BJ (cell line): ENCODE measurements at regions not wholly inside any gene's neighbourhood (a gene's known extent, or its start where the extent isn't known, plus 50 kb on each side); places are given as distances from the start of the nearest gene placed in this dataset.

ENCODE experiments used
- CTCF ChIA-PET: fragments of 350-600 bp; formaldehyde crosslinking; extraction: SDS; loops from one replicate; lab custom pipeline; 2021; ENCODE audit warnings: antibody characterized with exemption, inconsistent platforms; lab: Yijun Ruan, JAX
- POLR2A ChIA-PET: fragments of 300-600 bp; sonication (Branson Sonifier 250); formaldehyde crosslinking; extraction: SDS; loops from one replicate; lab custom pipeline; 2021; ENCODE audit warnings: antibody characterized with exemption; lab: Charles Lee
- DNase-seq: peaks from one replicate; pipeline ENCODE4 v3.0.0-alpha.2; 2011; ENCODE audit warnings: low read depth
- H3K27me3 ChIP-seq: 2 replicates; pipeline ENCODE4 v1.6.0; 2011; ENCODE audit warnings: low read length; ENCODE audit not compliant: control insufficient read depth, insufficient read depth
- H3K36me3 ChIP-seq: 2 replicates; pipeline ENCODE4 v1.5.1; 2011; ENCODE audit warnings: low read length; ENCODE audit not compliant: control insufficient read depth, insufficient read depth
- H3K4me3 ChIP-seq: 2 replicates; pipeline ENCODE4 v1.5.1; 2011; ENCODE audit warnings: low read depth, mild to moderate bottlenecking, control low read depth, low read length
- TF ChIP-seq, protein P1 (sequence below): IDR thresholded peaks from 2 replicates; pipeline ENCODE4 v1.5.1; 2011; ENCODE audit warnings: low read depth, mild to moderate bottlenecking, control low read depth, inconsistent platforms, low read length, moderate library complexity; ENCODE audit not compliant: insufficient read depth

DNA sequence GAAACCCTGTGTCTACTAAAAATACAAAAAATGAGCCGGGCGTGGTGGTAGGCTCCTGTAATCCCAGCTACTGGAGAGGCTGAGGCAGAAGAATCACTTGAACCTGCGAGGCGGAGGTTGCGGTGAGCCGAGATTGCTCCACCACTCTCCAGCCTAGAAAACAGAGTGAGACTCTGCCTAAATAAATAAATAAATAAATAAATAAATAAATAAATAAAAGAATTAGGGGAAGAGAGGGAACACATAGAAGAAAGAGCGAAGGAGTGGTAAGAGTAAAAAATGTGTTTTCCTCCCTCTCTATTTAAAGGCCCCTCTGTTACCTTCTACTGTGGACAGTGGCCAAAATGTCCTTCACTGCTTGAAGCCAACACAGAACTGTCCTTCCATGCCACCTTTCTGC lies 103.9 kb upstream of the SOX21 start:
- Histone ChIP-seq H3K4me3 (no peak overlapping the region), H3K27me3 (no peaks in the 10 kb centered on the region), H3K36me3 (no peaks in the 10 kb centered on the region)
- ChIA-PET CTCF (no interaction called here), POLR2A (no interaction called here)
- TF ChIP-seq, protein P1, sequence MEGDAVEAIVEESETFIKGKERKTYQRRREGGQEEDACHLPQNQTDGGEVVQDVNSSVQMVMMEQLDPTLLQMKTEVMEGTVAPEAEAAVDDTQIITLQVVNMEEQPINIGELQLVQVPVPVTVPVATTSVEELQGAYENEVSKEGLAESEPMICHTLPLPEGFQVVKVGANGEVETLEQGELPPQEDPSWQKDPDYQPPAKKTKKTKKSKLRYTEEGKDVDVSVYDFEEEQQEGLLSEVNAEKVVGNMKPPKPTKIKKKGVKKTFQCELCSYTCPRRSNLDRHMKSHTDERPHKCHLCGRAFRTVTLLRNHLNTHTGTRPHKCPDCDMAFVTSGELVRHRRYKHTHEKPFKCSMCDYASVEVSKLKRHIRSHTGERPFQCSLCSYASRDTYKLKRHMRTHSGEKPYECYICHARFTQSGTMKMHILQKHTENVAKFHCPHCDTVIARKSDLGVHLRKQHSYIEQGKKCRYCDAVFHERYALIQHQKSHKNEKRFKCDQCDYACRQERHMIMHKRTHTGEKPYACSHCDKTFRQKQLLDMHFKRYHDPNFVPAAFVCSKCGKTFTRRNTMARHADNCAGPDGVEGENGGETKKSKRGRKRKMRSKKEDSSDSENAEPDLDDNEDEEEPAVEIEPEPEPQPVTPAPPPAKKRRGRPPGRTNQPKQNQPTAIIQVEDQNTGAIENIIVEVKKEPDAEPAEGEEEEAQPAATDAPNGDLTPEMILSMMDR, result no peak
- DNase-seq, result no peak

- H3K36me3 ChIP-seq, result no peaks in the 10 kb centered on the region
- POLR2A ChIA-PET, result no interaction called here
- no peaks in the 10 kb centered on the region for H3K27me3 ChIP-seq
- TF ChIP-seq, protein P1, result no peak
- H3K4me3 ChIP-seq, result no peak overlapping the region
- no peak for DNase-seq
- CTCF ChIA-PET, result no interaction called here
Measured at GRCh38 chr13:94813920-94814475, 101.7 kb upstream of the SOX21 start.

DNA sequence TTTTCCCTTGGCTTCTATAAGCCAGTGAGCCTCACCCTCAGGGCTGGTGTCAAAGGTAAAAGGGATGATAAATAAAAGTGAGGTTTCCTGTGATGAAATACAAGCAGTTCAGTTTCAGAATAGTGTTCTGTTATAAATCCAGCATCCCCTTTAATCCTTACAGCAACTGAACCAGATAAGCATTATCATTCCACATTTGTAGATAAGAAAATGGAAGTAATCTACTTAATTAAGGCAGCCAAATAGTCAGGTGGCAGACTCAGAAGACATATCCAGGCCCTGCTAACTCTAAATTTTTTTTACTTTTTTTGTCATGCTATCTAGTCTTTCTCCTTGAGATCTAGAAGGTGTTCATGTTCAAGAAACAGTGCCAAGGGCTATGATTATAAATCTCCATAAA lies 99.4 kb upstream of the SOX21 start:
- DNase-seq, result no peak
- TF ChIP-seq, protein P1, result no peak
- POLR2A ChIA-PET, result no interaction called here
- Histone ChIP-seq H3K4me3 (no peak overlapping the region), H3K36me3 (no peaks in the 10 kb centered on the region), H3K27me3 (no peaks in the 10 kb centered on the region)
- CTCF ChIA-PET, result no interaction called here

GRCh38 chr13:94800423-94800822 lies 88.1 kb upstream of the SOX21 start:
- POLR2A ChIA-PET, result no interaction called here
- CTCF ChIA-PET, result no interaction called here
- no peaks in the 10 kb centered on the region for H3K36me3 ChIP-seq
- no peak overlapping the region for H3K4me3 ChIP-seq
- TF ChIP-seq, protein P1, result no peak
- no peak for DNase-seq
- H3K27me3 ChIP-seq, result no peaks in the 10 kb centered on the region

- H3K4me3 ChIP-seq, result no peak overlapping the region
- CTCF ChIA-PET, result interaction anchor here (1.0 kb wide), 1 partner anchor 11 kb away, joined by 3 read pairs; no protein-coding TSS in a partner anchor
- POLR2A ChIA-PET, result no interaction called here
- no peak for DNase-seq
- no peaks in the 10 kb centered on the region for H3K27me3 ChIP-seq
- no peaks in the 10 kb centered on the region for H3K36me3 ChIP-seq
- TF ChIP-seq, protein P1, result no peak
Measured at GRCh38 chr13:94799299-94799698, 87.0 kb upstream of the SOX21 start.
